Lower leg skin (tissue), 4 donors: ENCODE measurements at regions not wholly inside any gene's neighbourhood (a gene's known extent, or its start where the extent isn't known, plus 50 kb on each side); places are given as distances from the start of the nearest gene placed in this dataset.
A peak's percentile ranks its signal among the peaks of the same experiment; 100 is the strongest.

Experiments
- DNase-seq, 2 donors: peaks; one replicate each; pipeline ENCODE4 v3.0.0-alpha.2; 2019; ENCODE audit warnings: low spot score in 2 of 2
- H3K4me3 ChIP-seq: fragments of 200-600 bp; sonication (generic); 2 replicates; pipeline ENCODE4 v1.5.1; 2017; ENCODE audit warnings: mild to moderate bottlenecking, low read depth; ENCODE audit not compliant: poor library complexity, severe bottlenecking
- CTCF ChIP-seq, 3 donors: fragments of 450-650 bp; IDR thresholded peaks; one replicate each; pipeline ENCODE4 v1.5.1; 2016; ENCODE audit warnings: antibody characterized with exemption in 3 of 3, mild to moderate bottlenecking in 3 of 3, moderate library complexity in 2 of 3
- POLR2A ChIP-seq, 2 donors: fragments of 450-650 bp; IDR thresholded peaks; one replicate each; pipeline ENCODE4 v1.6.1; 2016 to 2017; ENCODE audit warnings: antibody characterized with exemption in 2 of 2, mild to moderate bottlenecking in 1 of 2, moderate library complexity in 1 of 2
- WGBS, 2 donors: methylation state at CpG; one replicate each; pipeline ENCODE4 v1.1.5; 2018; 5-methylcytosine and 5-hydroxymethylcytosine counted together
- intact Hi-C: fragments of 100-400 bp; cut with DNase I; formaldehyde crosslinking; loops from one replicate; pipeline ENCODE4 v1.15.0; 2023; ENCODE audit warnings: low total_unique reads

DNA sequence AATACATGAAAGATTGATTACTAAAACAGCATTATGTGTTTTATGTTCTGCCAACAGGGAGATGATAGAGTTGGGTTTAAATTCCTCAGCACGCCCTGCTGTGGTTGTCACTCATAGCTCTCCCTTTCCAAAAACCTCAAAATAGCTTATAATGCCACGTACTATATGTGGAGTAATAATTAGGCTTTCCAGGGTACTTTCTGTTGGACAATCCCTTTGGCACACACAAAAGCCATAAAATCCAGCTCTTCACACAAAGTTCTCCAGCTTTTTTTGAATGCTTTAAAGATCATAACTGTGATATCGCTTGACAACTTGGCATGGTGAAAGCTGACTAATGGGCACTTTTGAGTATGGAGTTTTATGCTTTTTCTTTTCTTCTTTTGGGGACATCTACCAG is 145.3 kb upstream of the DCN start:
- 28 to 33% methylated on average over 3 of the region's 3 CpGs for WGBS, 2 donors
- H3K4me3 ChIP-seq = no peak overlapping the region
- TF ChIP-seq POLR2A (IDR thresholded peaks at IDR 0.05) (no peak), CTCF (IDR thresholded peaks at IDR 0.05) (no peak)
- DNase-seq = no peak
- intact Hi-C loops = loop anchor here (10.0 kb wide), 2 partner anchors 153 to 353 kb away; no protein-coding TSS in a partner anchor

DNA sequence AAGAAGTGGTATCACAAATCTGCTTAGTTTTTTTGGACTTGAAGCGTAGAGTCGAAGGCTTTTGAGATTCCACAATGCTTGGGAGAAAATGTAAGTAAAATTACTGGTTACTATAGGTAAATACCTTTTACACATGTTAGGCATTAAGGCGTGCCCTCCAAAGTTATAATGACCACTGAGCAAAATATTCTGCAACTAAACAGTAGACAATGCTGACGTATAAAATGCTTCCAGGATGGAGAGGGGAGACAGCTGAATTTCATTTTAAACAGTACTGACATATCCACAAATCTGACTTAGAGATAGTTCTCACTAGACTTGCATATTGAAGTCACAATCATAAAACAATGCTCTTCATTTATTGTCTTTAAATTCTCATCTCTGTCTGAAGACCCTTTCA is 144.5 kb upstream of the DCN start:
- no peak overlapping the region for H3K4me3 ChIP-seq
- 63 to 68% methylated on average over 4 of the region's 4 CpGs for WGBS, 2 donors
- intact Hi-C loops = loop anchor here (10.0 kb wide), 2 partner anchors 152 to 352 kb away; no protein-coding TSS in a partner anchor
- no peak for DNase-seq
- no peak for TF ChIP-seq CTCF (IDR thresholded peaks at IDR 0.05)
- no peak for TF ChIP-seq POLR2A (IDR thresholded peaks at IDR 0.05)

GRCh38 chr12:91326058-91327027 is 143.7 kb upstream of the DCN start:
- DNase-seq = peak in 1 of 2 donors; percentile 81
- intact Hi-C loops = loop anchor here (10.0 kb wide), 2 partner anchors 152 to 352 kb away; no protein-coding TSS in a partner anchor
- TF ChIP-seq CTCF (IDR thresholded peaks at IDR 0.05) (no peak), POLR2A (IDR thresholded peaks at IDR 0.05) (no peak)
- WGBS, 2 donors = 15 to 23% methylated on average over 2 of the region's 2 CpGs
- no peak overlapping the region for H3K4me3 ChIP-seq

GRCh38 chr12:91320999-91321398 is 138.4 kb upstream of the DCN start:
- intact Hi-C loops = loop anchor here (10.0 kb wide), 2 partner anchors 146 to 346 kb away; no protein-coding TSS in a partner anchor
- no peak for DNase-seq
- H3K4me3 ChIP-seq = no peak overlapping the region
- 89 to 92% methylated on average over 6 of the region's 6 CpGs for WGBS, 2 donors
- TF ChIP-seq CTCF (IDR thresholded peaks at IDR 0.05) (no peak), POLR2A (IDR thresholded peaks at IDR 0.05) (no peak)

- intact Hi-C loops = no loop called here
- TF ChIP-seq POLR2A (IDR thresholded peaks at IDR 0.05) (no peak), CTCF (IDR thresholded peaks at IDR 0.05) (no peak)
Measured at GRCh38 chr12:91319071-91319760, 136.6 kb upstream of the DCN start.

More at GRCh38 chr12:91319071-91319760, 136.6 kb upstream of the DCN start:
- WGBS, 2 donors = 82 to 85% methylated on average over 2 of the region's 2 CpGs
- no peak for DNase-seq
- no peak overlapping the region for H3K4me3 ChIP-seq
